ENCODE measurements at regions not wholly inside any gene's neighbourhood (a gene's known extent, or its start where the extent isn't known, plus 50 kb on each side); places are given as distances from the start of the nearest gene placed in this dataset.
"Not testable (repeated sequence)": the region's sequence is repeated elsewhere in the genome, so short reads cannot be mapped to it uniquely, and the experiment has no call there.

DNA sequence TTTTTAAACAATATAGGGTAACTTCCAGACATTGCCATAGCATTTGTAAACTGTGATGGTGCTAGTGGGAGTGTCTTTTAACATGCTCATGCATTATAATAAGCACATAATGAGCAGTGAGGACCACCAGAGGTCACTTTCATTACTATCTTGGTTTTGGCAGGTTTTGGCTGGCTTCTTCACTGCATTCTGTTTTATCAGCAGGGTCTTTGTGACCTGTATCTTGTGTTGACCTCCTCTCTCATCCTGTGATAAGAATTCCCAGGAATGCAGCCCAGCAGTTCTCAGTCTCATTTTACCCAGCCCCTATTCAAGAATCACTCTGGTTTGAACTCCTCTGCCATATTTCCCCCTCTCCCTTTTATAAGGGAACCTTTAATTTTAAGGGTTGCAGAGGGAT is 91.3 kb downstream of the ZNF467 start:
- DNase-seq (ENCODE audit: low spot score), result no peak

DNA sequence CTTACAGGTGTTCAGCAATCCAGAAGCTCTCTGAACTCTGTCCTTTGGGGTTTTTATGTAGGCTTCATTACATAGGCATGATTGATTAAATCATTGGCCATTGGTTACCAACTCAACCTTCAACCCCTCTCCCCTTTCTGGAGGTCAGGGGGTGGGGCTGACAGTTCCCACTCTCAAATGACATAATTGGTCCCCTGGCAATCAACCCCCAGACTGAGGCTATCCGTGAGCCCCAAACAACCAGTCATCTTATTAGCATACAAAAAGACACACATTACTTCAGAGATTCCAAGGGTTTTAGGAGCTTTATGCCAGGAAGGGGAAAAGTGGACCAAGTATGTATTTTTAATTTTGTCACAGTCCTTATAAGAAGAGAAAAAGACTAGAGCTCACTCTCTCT is 92.1 kb downstream of the ZNF467 start:
- DNase-seq (ENCODE audit: low spot score), result no peak

DNA sequence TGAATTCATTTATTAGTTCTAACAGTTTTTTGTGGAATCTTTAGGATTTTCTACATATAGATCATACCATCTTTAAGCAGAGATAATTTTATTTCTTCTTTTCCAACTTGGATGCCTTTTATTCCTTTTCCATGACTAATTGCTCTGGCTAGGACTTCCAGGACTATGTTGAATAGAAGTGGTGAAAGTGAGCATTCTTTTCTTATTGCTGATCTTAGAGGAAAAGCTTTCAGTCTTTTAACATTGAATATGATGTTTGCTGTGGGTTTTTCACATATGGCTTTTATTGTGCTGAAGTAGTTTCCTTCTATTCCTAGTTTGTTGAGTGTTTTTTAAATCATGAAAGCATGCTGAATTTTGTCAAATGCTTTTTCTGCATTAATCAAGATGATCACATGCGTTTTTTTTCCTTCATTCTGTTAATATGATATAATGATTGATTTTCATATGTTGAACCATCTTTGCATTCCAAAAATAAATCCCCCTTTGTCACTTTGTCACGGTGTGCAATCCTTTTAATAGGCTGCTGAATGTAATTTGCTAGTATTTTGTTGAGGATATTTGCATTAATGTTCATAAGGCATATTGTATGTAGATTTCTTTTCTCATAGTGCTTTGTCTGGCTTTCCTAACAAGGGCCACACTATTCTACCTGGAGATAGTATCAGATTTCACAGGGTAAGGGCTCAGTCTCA is 92.9 kb downstream of the ZNF467 start:
- no peak for DNase-seq (ENCODE audit: low spot score)

DNA sequence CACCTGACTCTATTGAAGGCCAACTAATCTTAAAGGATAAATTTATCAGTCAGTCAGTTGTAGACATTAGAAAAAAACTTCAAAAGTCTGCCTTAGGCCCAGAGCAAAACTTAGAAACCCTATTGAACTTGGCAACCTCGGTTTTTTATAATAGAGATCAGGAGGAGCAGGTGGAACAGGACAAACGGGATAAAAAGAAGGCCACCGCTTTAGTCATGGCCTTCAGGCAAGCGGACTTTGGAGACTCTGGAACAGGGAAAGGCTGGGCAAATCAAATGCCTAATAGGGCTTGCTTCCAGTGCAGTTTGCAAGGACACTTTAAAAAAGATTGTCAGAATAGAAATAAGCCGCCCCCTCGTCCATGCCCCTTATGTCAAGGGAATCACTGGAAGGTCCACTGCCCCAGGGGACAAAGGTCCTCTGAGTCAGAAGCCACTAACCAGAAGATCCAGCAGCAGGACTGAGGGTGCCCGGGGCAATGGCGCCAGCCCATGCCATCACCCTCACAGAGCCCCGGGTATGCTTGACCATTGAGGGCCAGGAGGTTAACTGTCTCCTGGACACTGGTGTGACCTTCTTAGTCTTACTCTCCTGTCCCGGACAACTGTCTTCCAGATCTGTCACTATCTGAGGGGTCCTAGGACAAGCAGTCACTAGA is 98.5 kb downstream of the ZNF467 start:
- DNase-seq (ENCODE audit: low spot score), result not testable (repeated sequence)

DNA sequence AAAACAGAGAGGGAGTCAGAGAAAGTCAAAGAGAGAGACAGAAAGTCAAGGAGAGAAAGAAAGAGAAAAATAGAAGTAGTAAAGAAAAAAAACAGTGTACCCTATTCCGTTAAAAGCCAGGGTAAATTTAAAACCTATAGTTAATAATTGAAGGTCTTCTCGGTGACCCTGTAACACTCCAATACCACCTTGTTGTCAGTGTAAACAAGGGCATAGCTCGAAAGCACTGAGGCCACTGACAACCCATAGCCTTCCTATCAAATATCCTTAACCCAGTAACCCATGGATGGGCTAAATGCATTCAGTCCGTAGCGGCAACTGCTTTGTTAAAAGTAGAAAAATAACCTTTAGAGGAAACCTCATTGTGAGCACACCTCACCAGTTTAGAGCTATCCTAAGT is 100.4 kb downstream of the ZNF467 start:
- DNase-seq (ENCODE audit: low spot score), result no peak

DNA sequence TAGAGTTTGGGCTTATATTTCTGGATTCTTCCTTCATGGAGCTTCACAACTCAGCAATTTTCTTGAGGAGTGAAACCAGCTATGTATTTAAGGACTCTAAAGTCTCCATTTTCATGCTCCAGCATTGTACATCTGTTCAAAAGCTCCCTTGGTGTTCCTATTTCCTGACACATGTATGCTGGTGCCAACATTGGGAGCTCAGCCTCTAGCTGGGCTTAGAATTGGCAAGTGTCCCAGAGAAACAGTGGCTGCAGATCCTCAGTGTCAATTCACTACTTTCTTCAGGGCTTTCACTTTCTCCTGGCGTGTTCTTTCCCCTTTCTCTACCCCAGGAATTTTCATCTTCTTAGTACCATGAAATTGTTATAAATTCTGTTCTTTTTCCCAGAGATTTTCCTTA is 103.1 kb downstream of the ZNF467 start:
- no peak for DNase-seq (ENCODE audit: low spot score)

DNA sequence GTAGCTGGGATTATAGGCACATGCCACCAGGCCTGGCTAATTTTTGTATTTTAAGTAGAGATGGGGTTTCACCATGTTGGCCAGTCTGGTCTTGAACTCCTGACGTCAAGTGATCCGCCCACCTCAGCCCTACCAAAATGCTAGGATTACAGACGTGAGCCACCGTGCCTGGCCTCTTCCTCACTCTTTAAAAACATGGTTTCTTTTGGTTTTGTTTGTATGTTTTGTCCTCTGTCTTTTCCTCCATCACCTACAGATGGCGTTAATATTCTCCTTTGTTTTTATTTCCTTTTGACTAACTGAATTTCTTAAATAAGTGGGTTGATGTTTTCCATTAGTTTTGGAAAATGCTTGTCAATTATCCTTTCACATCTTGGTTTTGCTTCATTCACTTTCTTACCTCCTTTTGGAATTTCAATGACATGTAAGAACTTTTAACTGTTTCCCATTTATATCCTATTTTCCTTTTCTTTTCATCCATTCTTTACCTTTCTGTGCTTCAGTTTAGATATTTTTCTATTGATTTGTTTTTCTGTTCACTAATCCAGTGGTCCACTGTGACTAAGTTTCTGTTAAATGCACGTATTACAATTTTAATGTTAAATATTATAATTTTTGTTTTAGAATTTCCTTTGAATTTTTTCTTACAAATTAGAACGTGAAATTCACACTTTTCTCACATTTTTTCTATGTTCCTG is 104.1 kb downstream of the ZNF467 start:
- no peak for DNase-seq (ENCODE audit: low spot score)

DNA sequence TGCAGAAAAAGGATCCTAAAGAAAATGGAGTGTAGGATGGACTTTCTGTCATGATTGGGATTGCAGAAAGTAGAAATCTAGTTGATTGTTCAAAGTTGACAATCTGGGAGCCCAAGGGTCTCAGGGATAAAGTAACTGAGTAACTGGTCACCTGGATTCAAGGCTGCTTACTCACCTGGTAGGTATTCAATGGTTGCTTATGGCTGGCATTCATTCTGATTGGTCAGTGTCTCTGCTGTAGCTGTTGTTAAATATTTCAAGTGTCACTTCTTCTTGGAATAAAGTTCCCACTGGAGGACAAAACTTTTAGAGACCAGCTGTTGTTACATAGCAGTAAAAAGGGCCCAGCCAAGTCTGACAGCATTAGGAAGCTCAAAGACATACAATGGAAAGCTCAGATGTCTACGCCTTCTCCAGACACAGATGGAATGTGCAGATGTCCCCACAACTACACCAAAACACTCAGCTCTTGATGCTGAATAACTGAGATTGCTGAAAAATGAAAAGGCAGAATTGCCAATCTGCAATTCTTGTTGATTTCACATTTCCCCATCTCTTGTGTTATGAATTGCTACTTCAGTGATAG is 106.9 kb downstream of the ZNF467 start:
- DNase-seq (ENCODE audit: low spot score), result no peak

DNA sequence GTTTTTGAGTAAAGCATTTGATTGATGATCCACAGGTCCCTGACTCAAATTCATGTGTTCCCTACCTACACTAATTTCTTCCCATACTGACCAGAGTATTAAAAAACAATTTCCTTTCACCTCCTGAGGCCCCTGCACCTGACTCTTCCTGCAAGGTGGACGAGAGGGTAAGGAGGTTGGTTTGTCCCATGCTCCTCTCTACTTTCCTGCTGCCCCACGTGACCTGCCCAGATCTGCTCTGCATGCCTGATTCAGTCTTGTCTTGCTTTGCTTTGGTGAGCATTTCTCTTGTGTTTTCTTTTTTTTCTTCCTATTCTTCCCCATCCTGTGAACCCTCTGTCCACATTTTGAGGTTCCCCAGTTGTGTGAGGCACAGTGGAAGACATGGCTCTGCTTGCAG is 107.8 kb downstream of the ZNF467 start:
- not testable (repeated sequence) for DNase-seq (ENCODE audit: low spot score)

DNA sequence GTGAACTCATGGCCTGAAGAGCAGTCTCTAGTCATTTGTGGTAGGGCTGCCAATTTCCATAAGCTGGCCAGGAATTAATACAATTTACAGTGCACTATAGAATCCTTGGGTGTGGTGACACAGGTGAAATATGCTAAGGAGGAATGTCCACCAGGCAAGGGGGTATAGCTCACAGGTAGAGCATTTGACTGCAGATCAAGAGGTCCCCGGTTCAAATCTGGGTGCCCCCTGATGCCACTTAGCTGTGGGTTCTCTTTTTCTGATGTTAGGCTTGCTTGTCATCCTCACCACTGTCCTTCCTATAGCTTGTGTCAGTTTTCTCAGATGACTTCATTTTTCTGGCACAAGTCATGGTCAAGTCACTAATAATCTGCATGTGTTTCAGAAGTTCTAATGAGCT is 108.7 kb downstream of the ZNF467 start:
- no peak for DNase-seq (ENCODE audit: low spot score)

DNA sequence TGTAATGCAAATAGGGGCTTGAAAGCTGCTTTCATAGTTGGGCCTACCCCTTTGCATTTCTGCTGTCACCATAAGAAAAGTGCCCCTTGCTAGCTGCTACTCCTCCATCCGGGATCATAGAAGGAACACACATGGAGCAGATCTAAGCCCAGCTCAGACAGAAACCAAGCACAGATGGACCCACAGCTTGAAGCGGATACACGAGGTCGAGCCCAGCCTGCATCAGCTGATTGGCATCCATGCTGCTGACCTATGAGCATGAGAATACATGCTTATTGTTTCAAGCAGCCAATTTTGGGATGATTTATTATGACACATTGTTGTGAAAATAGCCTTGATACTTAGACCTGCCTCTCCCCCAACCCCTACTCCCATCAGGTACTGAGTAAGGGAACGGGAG is 109.2 kb downstream of the ZNF467 start:
- no peak for DNase-seq (ENCODE audit: low spot score)

DNA sequence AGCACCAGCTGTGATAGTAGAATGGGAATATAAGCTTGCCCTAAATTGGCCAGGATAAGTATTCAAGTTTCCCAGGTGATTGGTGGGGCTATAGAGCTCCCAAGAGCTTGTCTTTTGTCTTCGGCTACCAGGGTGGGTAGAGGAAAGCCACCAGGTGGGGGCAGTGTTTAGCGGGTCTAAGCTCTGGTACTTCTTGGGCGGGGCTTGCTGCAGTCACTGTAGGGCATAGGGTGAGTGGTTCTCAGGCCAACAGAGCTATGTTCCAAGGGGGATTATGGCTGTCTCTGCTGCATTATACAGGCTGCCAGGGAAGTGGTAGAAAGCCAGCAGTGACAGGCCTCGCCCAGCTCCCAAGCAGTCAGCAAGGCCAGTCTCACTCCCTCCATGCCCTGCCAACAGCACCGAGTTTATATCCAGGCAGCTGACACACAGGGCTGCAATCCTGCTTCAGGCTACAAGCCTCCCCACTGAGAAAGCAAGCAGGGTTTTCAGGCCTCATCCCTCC is 110.7 kb downstream of the ZNF467 start:
- DNase-seq (ENCODE audit: low spot score), result peak; percentile 69

DNA sequence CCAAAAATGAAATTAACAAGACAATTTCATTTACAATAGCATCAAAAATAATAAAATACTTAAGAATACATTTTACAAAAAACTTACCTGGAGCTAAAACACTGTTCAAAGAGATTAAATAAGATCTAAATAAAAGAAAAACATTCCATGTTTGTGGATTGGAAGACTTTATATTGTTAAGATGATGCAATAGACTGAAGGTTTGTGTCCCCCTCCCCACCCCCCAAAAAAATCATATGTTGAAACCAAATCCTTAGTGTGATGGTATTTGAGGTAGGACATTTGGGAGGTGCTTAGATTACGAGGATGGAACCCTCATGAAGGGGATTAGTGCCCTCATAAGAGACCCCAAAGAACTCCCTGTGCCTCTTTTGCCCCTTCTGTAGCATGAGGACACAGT is 117.6 kb downstream of the ZNF467 start:
- DNase-seq (ENCODE audit: low spot score), result no peak

DNA sequence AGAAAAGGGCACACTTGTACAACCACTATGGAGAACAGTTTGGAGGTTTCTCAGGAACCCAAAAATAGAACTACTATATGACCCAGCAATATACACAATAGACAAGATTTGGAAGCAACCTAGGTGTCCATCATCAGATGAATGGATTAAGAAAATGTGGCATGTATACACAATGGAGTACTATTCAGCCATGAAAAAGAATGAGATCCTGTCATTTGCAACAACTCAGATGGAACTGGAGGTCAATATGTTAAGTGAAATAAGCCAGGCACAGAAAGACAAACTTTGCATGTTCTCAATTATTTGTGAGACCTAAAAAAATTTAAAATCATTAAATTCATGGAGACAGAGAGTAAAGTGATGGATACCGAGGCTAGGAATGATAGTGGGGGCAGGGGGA is 118.8 kb downstream of the ZNF467 start:
- DNase-seq (ENCODE audit: low spot score), result no peak

DNA sequence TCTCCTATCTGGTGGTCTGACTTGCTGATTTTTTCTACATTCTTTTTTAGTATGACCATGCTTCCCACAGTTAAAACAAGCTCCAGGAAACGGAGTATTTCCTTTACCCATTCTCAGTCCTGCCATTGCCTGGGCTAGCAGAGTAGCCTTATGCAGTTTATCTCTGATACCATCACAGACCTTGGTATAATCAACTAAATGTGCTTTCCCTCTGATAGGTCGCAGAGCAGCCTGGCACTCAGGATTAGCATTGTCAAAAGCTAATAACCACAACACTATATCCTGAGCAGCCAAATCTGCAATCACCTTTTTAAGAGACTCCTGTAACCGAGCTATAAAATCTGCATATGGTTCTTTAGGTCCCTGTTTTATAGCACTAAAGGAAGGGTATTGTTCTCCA is 123.2 kb downstream of the ZNF467 start:
- DNase-seq (ENCODE audit: low spot score), result not testable (repeated sequence)

DNA sequence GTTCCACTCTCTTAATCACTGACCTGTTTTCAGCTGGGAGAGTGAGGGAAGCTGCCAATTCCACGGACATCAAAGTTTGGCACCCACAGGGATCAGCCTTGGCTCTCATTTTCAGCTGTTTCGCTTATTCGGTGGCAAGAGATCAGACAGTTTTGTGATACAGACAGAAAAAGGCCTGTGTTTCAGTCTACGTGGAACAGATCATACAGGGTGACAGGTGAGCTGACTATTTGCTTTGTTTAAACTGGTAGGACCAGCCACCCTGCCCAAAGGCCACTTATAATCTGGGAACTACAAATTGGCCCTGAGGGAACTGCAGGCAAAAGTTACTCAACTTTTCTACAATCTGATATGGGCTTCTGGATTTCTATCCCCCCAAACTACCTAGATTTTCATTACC is 128.6 kb downstream of the ZNF467 start:
- DNase-seq (ENCODE audit: low spot score), result no peak

DNA sequence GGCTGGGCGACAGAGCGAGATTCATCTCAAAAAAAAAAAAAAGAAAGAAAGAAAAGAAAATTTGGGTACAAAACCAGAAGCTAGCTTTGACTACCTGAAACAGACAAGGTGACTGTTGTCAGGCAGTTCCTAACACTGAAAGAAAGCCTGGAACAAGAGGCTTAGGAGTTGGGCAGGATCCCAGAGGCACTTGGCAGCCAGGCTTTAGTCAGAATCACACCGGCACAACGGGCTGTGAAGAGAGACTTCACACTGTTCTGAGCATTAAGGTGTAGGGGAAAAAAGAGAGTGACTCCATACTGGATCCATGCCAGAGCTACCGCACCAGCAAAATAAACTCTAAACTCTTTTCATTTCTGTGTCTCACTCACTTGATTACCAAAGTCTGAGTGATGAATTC is 130.8 kb downstream of the ZNF467 start:
- no peak for DNase-seq (ENCODE audit: low spot score)

DNA sequence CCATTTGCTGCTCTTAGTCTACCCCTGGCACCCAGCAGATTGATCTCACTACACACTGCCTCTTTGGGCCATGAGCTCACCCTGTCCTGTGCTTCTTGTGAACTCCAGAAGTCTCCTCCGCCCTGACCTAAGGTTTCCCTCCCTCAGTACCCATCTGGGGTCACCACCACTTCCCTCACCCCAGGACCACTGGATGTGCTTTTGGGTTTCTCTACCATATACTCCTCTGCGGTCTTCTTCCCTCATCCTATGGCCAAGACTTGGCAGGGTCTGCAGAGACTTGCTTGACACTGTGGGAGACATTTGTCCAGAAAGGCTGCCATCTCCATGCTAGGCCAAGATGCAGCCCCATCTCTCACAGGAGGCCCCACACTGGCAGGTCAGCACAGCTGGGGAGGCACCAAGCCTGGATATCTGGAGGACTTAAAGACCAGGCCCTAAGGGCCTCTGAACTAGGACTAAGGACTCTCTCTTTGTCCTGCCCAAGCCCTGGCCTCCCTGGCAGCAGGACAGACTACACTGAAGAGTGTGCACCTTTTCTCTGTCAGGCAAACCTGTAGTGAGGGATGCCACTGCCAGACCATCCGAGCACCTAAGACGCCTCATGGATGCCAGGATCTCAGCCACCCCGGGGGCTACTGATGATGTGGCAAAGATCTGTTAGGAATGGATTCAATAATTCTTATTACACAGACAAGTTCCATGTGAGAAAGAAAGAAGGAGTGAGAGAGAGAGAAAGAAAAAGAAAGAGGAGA is 134.6 kb downstream of the ZNF467 start:
- peak; percentile 44 for DNase-seq (ENCODE audit: low spot score)

DNA sequence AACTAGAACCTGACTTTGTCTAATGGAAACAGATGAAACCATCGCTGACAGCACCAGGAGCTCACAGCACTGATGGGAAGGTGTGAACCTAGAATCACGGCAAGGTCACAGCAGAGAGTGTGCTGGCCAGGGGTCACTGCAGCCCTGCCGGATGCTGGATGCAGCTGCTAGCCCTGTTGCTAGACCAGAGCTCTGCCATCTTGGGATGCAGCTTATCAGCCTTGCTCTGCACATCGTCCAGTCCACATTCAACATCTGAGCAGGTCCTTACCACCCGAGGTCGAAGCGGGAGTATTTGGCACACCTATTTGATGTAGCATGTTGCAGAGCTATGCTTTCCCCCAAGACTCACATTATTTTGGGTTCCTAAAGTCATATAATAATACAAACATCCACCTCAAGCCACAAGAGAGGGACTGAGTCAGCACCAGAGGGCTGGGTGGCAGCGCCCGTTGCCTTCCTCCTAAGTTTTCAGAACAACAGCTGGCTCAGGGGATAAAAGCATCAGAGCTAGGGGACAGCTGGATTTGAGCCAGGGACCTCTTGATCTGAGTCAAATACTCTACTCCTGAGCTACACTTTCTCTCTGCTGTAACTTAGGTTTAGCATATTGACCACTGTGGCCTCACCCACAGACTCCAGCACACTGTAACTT is 135.3 kb downstream of the ZNF467 start:
- DNase-seq (ENCODE audit: low spot score), result peak; percentile 22

DNA sequence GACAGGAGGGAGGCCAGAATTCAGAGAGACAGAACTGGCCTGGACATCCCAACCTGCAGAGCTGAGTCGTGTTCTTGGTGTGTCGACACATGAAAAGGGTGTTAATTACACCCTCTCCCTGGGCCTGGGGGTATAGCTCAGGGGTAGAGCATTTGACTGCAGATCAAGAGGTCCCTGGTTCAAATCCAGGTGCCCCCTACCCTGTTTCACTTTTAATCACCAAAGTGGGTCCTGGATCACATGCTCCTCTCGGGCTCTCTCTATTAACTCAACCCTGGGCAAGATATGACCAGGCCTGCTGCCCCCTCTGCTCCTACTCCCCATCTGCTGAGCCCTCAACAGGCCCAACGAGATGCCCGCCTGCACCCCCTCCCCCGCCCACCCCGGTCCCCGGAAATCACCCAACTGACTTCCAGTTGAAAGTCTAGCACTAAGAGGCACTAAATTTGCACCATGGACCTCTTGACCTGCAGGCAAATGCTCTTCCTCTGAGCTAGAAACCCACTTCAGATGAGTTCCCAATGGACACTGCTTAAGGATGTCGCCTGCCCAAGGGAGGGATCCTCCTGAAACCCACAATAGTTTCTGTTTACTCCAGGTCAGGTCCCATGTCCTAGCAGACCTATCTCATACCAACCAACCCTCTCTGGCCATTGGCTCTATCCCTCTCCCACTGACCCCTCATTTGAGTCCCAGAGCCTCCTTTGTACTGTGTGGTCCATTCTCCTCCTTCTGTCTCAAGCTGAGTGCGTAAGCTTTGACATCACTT is 137.6 kb downstream of the ZNF467 start:
- DNase-seq (ENCODE audit: low spot score), result peak; percentile 20
